ENCODE measurements at regions not wholly inside any gene's neighbourhood (a gene's known extent, or its start where the extent isn't known, plus 50 kb on each side); places are given as distances from the start of the nearest gene placed in this dataset.

- no peak for DNase-seq
These were observed 224.2 kb downstream of the SYK start for GRCh38 chr9:91025856-91026255.

- no peak for DNase-seq
These were observed 224.6 kb downstream of the SYK start for GRCh38 chr9:91026266-91026665.

- no peak for DNase-seq
These were observed 225.4 kb downstream of the SYK start for GRCh38 chr9:91027005-91027404.

GRCh38 chr9:91028166-91028827, 226.7 kb downstream of the SYK start:
- DNase-seq, result no peak

GRCh38 chr9:91029650-91030361, 228.2 kb downstream of the SYK start:
- no peak for DNase-seq

GRCh38 chr9:91032121-91032531, 230.5 kb downstream of the SYK start:
- DNase-seq, result no peak

- DNase-seq, result no peak
These were observed 231.7 kb downstream of the SYK start for GRCh38 chr9:91033270-91033669.

GRCh38 chr9:91033797-91034196, 232.2 kb downstream of the SYK start:
- peak in 3 of 4 experiments; percentile 16 to 55 (median 35) for DNase-seq

- no peak for DNase-seq
These were observed 232.9 kb downstream of the SYK start for GRCh38 chr9:91034521-91034920.

GRCh38 chr9:91034976-91035824, 233.6 kb downstream of the SYK start:
- DNase-seq, result no peak

- DNase-seq, result no peak
These were observed 234.2 kb downstream of the SYK start for GRCh38 chr9:91035825-91036208.

GRCh38 chr9:91036356-91036755, 234.7 kb downstream of the SYK start:
- DNase-seq, result no peak

GRCh38 chr9:91036826-91037510, 235.3 kb downstream of the SYK start:
- DNase-seq, result peak in 1 of 4 experiments; percentile 22

- no peak for DNase-seq
These were observed 236.2 kb downstream of the SYK start for GRCh38 chr9:91037511-91038482.

- no peak for DNase-seq
These were observed 237.0 kb downstream of the SYK start for GRCh38 chr9:91038483-91039124.

GRCh38 chr9:91039125-91039834, 237.7 kb downstream of the SYK start:
- no peak for DNase-seq

- no peak for DNase-seq
These were observed 238.2 kb downstream of the SYK start for GRCh38 chr9:91039835-91040140.

GRCh38 chr9:91040371-91041215, 239.0 kb downstream of the SYK start:
- no peak for DNase-seq

GRCh38 chr9:91042024-91042423, 240.4 kb downstream of the SYK start:
- no peak for DNase-seq

- DNase-seq, result no peak
These were observed 240.9 kb downstream of the SYK start for GRCh38 chr9:91042541-91042940.

Data from activated CD4-positive, CD25-positive, alpha-beta regulatory T cell (primary cell).